GM23338 (cell line): ENCODE measurements at regions not wholly inside any gene's neighbourhood (a gene's known extent, or its start where the extent isn't known, plus 50 kb on each side); places are given as distances from the start of the nearest gene placed in this dataset.

Experiments
- CREB1 ChIP-seq: fragments of 250-450 bp; sonication (Bioruptor Pico); IDR thresholded peaks from 2 replicates; pipeline ENCODE4 v1.5.0; 2020; ENCODE audit warnings: low read depth, mild to moderate bottlenecking, moderate library complexity
- EZH2 ChIP-seq: fragments of 200-600 bp; sonication (generic); IDR thresholded peaks from one replicate; pipeline ENCODE4 v1.8.0; 2017; ENCODE audit warnings: antibody characterized with exemption, mild to moderate bottlenecking, low read depth; ENCODE audit not compliant: unreplicated experiment
- EZH2phosphoT487 ChIP-seq: fragments of 200-600 bp; sonication (generic); IDR thresholded peaks from one replicate; pipeline ENCODE4 v1.8.1; 2018; ENCODE audit warnings: antibody characterized with exemption; ENCODE audit not compliant: unreplicated experiment
- JUNB ChIP-seq: IDR thresholded peaks from one replicate; pipeline ENCODE4 v1.6.1; 2016; ENCODE audit warnings: antibody characterized with exemption; ENCODE audit not compliant: unreplicated experiment
- POLR2AphosphoS5 ChIP-seq: IDR thresholded peaks from 2 replicates; pipeline ENCODE4 v1.6.1; 2016; ENCODE audit warnings: antibody characterized with exemption, low read depth
- STAT1 ChIP-seq: IDR thresholded peaks from one replicate; pipeline ENCODE4 v1.6.1; 2016; ENCODE audit warnings: antibody characterized with exemption; ENCODE audit not compliant: unreplicated experiment
- ZNF114 ChIP-seq: fragments of 250-450 bp; sonication (Bioruptor Pico); IDR thresholded peaks from 2 replicates; pipeline ENCODE4 v1.5.0; 2020; ENCODE audit warnings: mild to moderate bottlenecking, moderate library complexity
- ZNF331 ChIP-seq: fragments of 250-450 bp; sonication (Bioruptor Pico); IDR thresholded peaks from 2 replicates; pipeline ENCODE4 v1.5.0; 2020; ENCODE audit warnings: low read depth, mild to moderate bottlenecking, moderate library complexity
- TF ChIP-seq, protein P1 (sequence below): IDR thresholded peaks from one replicate; pipeline ENCODE4 v1.6.1; 2018; ENCODE audit warnings: antibody characterized with exemption; ENCODE audit not compliant: unreplicated experiment
- TF ChIP-seq, protein P2 (sequence below), 2 experiments: fragments of 200-600 bp in 1 of 2; sonication (generic) in 1 of 2; conservative IDR thresholded peaks; 2 replicates each; pipeline versions ENCODE4 v1.5.1 to v1.6.1; 2016 to 2017; ENCODE audit warnings: antibody characterized with exemption in 2 of 2, low read depth in 2 of 2, mild to moderate bottlenecking in 2 of 2, moderate library complexity in 1 of 2
- TF ChIP-seq, protein P3 (sequence below): IDR thresholded peaks from 2 replicates; pipeline ENCODE4 v1.6.1; 2016; ENCODE audit warnings: antibody characterized with exemption

DNA sequence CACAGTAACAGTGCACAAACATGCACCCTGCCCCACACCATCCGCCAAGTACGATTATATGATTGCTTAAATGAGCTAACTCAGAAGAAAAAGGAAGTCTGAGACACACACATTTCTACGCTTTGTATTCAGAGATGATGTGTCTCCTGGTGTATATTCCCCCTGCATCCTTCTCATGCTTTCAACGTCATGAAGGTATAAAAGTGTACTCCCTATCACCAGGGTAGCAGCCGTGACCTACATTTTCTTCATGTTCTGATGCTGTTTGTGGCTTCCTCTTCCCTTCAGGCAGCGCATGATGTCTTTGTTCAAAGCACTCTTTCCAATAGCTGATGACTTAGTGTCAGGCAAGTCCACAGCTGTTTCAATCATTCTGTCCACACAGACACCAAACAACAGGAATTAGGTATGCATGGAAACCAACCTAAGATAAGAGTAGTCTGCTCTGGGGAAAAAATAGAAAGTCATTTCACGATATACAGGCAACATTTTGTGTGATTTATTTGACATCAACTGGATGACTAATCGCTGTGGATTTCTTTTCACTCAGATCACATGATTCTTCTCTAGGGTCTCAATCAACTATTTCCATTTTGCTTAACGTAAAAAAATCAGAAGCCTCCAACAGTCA lies 269.4 kb upstream of the PTGER4 start:
- TF ChIP-seq POLR2AphosphoS5 (no peak), ZNF331 (CRISPR knock-in tag) (no peak), EZH2 (no peak), EZH2phosphoT487 (no peak), STAT1 (no peak), CREB1 (CRISPR knock-in tag) (no peak), ZNF114 (CRISPR knock-in tag) (no peak), JUNB (no peak)
- TF ChIP-seq, protein P1, sequence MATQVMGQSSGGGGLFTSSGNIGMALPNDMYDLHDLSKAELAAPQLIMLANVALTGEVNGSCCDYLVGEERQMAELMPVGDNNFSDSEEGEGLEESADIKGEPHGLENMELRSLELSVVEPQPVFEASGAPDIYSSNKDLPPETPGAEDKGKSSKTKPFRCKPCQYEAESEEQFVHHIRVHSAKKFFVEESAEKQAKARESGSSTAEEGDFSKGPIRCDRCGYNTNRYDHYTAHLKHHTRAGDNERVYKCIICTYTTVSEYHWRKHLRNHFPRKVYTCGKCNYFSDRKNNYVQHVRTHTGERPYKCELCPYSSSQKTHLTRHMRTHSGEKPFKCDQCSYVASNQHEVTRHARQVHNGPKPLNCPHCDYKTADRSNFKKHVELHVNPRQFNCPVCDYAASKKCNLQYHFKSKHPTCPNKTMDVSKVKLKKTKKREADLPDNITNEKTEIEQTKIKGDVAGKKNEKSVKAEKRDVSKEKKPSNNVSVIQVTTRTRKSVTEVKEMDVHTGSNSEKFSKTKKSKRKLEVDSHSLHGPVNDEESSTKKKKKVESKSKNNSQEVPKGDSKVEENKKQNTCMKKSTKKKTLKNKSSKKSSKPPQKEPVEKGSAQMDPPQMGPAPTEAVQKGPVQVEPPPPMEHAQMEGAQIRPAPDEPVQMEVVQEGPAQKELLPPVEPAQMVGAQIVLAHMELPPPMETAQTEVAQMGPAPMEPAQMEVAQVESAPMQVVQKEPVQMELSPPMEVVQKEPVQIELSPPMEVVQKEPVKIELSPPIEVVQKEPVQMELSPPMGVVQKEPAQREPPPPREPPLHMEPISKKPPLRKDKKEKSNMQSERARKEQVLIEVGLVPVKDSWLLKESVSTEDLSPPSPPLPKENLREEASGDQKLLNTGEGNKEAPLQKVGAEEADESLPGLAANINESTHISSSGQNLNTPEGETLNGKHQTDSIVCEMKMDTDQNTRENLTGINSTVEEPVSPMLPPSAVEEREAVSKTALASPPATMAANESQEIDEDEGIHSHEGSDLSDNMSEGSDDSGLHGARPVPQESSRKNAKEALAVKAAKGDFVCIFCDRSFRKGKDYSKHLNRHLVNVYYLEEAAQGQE = no peak
- TF ChIP-seq, protein P2, sequence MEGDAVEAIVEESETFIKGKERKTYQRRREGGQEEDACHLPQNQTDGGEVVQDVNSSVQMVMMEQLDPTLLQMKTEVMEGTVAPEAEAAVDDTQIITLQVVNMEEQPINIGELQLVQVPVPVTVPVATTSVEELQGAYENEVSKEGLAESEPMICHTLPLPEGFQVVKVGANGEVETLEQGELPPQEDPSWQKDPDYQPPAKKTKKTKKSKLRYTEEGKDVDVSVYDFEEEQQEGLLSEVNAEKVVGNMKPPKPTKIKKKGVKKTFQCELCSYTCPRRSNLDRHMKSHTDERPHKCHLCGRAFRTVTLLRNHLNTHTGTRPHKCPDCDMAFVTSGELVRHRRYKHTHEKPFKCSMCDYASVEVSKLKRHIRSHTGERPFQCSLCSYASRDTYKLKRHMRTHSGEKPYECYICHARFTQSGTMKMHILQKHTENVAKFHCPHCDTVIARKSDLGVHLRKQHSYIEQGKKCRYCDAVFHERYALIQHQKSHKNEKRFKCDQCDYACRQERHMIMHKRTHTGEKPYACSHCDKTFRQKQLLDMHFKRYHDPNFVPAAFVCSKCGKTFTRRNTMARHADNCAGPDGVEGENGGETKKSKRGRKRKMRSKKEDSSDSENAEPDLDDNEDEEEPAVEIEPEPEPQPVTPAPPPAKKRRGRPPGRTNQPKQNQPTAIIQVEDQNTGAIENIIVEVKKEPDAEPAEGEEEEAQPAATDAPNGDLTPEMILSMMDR (conservative IDR thresholded peaks at IDR 0.05; ENCODE audit: low read depth in 2 of 2) = no peak
- TF ChIP-seq, protein P3, sequence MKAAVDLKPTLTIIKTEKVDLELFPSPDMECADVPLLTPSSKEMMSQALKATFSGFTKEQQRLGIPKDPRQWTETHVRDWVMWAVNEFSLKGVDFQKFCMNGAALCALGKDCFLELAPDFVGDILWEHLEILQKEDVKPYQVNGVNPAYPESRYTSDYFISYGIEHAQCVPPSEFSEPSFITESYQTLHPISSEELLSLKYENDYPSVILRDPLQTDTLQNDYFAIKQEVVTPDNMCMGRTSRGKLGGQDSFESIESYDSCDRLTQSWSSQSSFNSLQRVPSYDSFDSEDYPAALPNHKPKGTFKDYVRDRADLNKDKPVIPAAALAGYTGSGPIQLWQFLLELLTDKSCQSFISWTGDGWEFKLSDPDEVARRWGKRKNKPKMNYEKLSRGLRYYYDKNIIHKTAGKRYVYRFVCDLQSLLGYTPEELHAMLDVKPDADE = no peak
